ENCODE measurements at regions not wholly inside any gene's neighbourhood (a gene's known extent, or its start where the extent isn't known, plus 50 kb on each side); places are given as distances from the start of the nearest gene placed in this dataset.

- TF ChIP-seq CTCF (IDR thresholded peaks at IDR 0.05; ENCODE audit: low read length): no peak
- no peak for TF ChIP-seq EZH2 (IDR thresholded peaks at IDR 0.05; ENCODE audit: borderline replicate concordance, low read length)
These were observed 53.4 kb downstream of the RPLP1 start for GRCh38 chr15:69505956-69506556.
